ENCODE measurements at regions not wholly inside any gene's neighbourhood (a gene's known extent, or its start where the extent isn't known, plus 50 kb on each side); places are given as distances from the start of the nearest gene placed in this dataset.

DNA sequence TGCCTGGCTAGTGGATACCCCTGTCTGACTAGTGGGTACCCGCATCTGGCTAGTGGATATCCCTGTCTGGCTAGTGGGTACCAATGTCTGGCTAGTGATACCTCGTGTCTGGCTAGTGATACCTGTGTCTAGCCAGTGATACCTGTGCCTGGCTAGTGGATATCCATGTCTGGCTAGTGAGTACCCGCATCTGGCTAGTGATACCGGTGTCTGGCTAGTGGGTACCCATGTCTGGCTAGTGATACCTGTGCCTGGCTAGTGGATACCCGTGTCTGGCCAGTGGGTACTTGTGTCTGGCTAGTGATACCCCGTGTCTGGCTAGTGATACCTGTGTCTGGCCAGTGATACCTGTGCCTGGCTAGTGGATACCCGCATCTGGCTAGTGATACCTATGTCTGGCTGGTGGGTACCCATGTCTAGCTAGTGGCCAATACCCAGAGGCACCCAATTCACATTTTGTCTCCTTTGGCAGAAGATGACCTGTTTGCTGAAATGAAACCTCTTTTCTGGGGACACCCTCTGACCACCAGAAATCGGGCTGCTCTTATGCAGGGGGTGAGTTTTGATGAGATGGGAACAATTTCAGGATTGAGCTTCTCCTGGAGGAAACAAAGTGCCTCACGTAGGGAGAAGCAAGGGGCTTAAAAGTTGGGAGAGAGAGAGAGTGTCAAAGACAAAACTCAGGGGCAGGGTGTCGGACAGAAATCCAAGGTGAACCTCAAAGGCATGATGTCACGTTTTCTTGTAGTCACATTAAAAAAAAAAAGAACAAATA, 63.4 kb downstream of the SMIM38 start:
- TF ChIP-seq, protein P1, sequence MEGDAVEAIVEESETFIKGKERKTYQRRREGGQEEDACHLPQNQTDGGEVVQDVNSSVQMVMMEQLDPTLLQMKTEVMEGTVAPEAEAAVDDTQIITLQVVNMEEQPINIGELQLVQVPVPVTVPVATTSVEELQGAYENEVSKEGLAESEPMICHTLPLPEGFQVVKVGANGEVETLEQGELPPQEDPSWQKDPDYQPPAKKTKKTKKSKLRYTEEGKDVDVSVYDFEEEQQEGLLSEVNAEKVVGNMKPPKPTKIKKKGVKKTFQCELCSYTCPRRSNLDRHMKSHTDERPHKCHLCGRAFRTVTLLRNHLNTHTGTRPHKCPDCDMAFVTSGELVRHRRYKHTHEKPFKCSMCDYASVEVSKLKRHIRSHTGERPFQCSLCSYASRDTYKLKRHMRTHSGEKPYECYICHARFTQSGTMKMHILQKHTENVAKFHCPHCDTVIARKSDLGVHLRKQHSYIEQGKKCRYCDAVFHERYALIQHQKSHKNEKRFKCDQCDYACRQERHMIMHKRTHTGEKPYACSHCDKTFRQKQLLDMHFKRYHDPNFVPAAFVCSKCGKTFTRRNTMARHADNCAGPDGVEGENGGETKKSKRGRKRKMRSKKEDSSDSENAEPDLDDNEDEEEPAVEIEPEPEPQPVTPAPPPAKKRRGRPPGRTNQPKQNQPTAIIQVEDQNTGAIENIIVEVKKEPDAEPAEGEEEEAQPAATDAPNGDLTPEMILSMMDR (IDR thresholded peaks at IDR 0.05): no peak
- TF ChIP-seq POLR2A (IDR thresholded peaks at IDR 0.05): no peak

Data from thyroid gland (tissue), 4 donors.